ENCODE measurements at regions not wholly inside any gene's neighbourhood (a gene's known extent, or its start where the extent isn't known, plus 50 kb on each side); places are given as distances from the start of the nearest gene placed in this dataset.

- Histone ChIP-seq H3K9me3 (ENCODE audit: insufficient read depth in 2 of 2, low read depth in 1 of 2, low read length in 1 of 2) (no peaks in the 10 kb centered on the region), H4K5ac (ENCODE audit: insufficient read length, low read depth, low read length) (no peak overlapping the region), H4K20me1 (replicated peaks in 1 of 2; ENCODE audit: control insufficient read depth in 1 of 2, insufficient read depth in 2 of 2, low read length in 2 of 2) (no peaks in the 10 kb centered on the region), H4K8ac (ENCODE audit: extremely low read depth, insufficient read depth, low read length) (no peak overlapping the region), H3K56ac (replicated peaks; ENCODE audit: insufficient read length, low read depth, low read length) (no peak overlapping the region), H3K36me3 (ENCODE audit: control insufficient read depth in 2 of 4, insufficient read depth in 4 of 4, low read length in 3 of 4) (no peaks in the 10 kb centered on the region), H2BK12ac (ENCODE audit: low read depth, low read length) (no peak overlapping the region), H3K18ac (ENCODE audit: extremely low read depth, low read length) (no peak overlapping the region), H2BK20ac (ENCODE audit: low read length) (no peak overlapping the region), H3K4ac (replicated peaks; ENCODE audit: insufficient read length, low read depth, low read length) (no peak overlapping the region), H4K91ac (replicated peaks; ENCODE audit: insufficient read length, low read length) (no peak overlapping the region), H3K79me1 (ENCODE audit: low read depth, low read length) (no peaks in the 10 kb centered on the region), H3K27ac (ENCODE audit: low read depth, low read length) (no peak overlapping the region), H3K4me3 (ENCODE audit: extremely low read depth in 1 of 4, insufficient read depth in 2 of 4, low read depth in 3 of 4, low read length in 4 of 4) (no peak overlapping the region), H3K9ac (replicated peaks in 1 of 4; ENCODE audit: extremely low read depth in 1 of 4, low read depth in 3 of 4, low read length in 3 of 4) (no peak overlapping the region), H3K14ac (ENCODE audit: insufficient read length) (no peak overlapping the region), H3K4me1 (replicated peaks in 1 of 4; ENCODE audit: control insufficient read depth in 3 of 4, insufficient read depth in 4 of 4, low read length in 3 of 4) (no peaks in the 10 kb centered on the region), H3K23ac (ENCODE audit: insufficient read length) (no peak overlapping the region), H2BK15ac (ENCODE audit: low read length) (no peak overlapping the region), H3K27me3 (replicated peaks in 1 of 4; ENCODE audit: control insufficient read depth in 3 of 4, extremely low read depth in 1 of 4, insufficient read depth in 3 of 4, low read length in 3 of 4) (no peaks in the 10 kb centered on the region), H3K4me2 (ENCODE audit: insufficient read depth in 1 of 2, low read depth in 2 of 2, low read length in 2 of 2) (no peak overlapping the region), H2BK5ac (ENCODE audit: low read depth, low read length) (no peak overlapping the region), H3K79me2 (ENCODE audit: control insufficient read depth in 1 of 2, insufficient read depth in 2 of 2, low read length in 2 of 2) (no peaks in the 10 kb centered on the region), H2BK120ac (replicated peaks; ENCODE audit: low read depth, low read length) (no peak overlapping the region), H3K23me2 (ENCODE audit: low read depth, low read length) (no peaks in the 10 kb centered on the region), H2AK5ac (ENCODE audit: low read depth, low read length) (no peak overlapping the region), H2AFZ (ENCODE audit: low read length) (no peak overlapping the region; the same call in 1 of the 2 replicates)
- FAIRE-seq (no peak), DNase-seq (ENCODE audit: low read depth in 1 of 2, low spot score in 2 of 2) (no peak)
- CTCF ChIA-PET (ENCODE audit: partially characterized antibody) = interaction anchor here (0.8 to 1.9 kb wide), 4 partner anchors 19 to 150 kb away, joined by 3 to 6 read pairs (median 4); no protein-coding TSS in a partner anchor
- POLR2A ChIA-PET (ENCODE audit: partially characterized antibody) = no interaction called here
- 96% methylated on average over 5 of the region's 5 CpGs; no CpG with 5 or more reads in 1 of the 2 experiments for WGBS, 2 experiments (ENCODE audit: extremely low coverage in 1 of 2, insufficient coverage in 1 of 2, insufficient read length in 1 of 2, insufficient replicate concordance in 2 of 2, low coverage in 1 of 2, low lambda C conversion rate in 2 of 2, missing lambda C conversion rate in 1 of 2)
- TF ChIP-seq SP1 (IDR thresholded peaks at IDR 0.05; ENCODE audit: low read depth, low read length) (no peak), SAP30 (IDR thresholded peaks at IDR 0.05; ENCODE audit: insufficient read depth, insufficient replicate concordance, low read length) (no peak), SP2 (IDR thresholded peaks at IDR 0.05; ENCODE audit: low read length) (no peak), JUND (IDR thresholded peaks at IDR 0.05; ENCODE audit: low read length) (no peak)
These were observed 74.6 kb upstream of the GADD45A start for GRCh38 chr1:67610450-67610849.

Data from H1 (cell line).